Fibroblast of lung (primary cell): ENCODE measurements at regions not wholly inside any gene's neighbourhood (a gene's known extent, or its start where the extent isn't known, plus 50 kb on each side); places are given as distances from the start of the nearest gene placed in this dataset.

ENCODE experiments used
- DNase-seq, 2 donors: peaks; one replicate each; pipeline versions ENCODE4 v3.0.0 to v3.0.0-alpha.2; 2010; ENCODE audit warnings: low read depth in 2 of 2
- H2AFZ ChIP-seq: 2 replicates; pipeline ENCODE4 v1.5.1; 2012; ENCODE audit warnings: low read length, control low read depth, inconsistent platforms
- H3K27ac ChIP-seq: 2 replicates; pipeline ENCODE4 v1.5.1; 2011; ENCODE audit warnings: low read length, control low read depth; ENCODE audit not compliant: insufficient read depth
- H3K27me3 ChIP-seq: 2 replicates; pipeline ENCODE4 v1.5.1; 2011; ENCODE audit warnings: mild to moderate bottlenecking, low read length; ENCODE audit not compliant: control insufficient read depth, insufficient read depth
- H3K36me3 ChIP-seq: 2 replicates; pipeline ENCODE4 v1.5.1; 2011; ENCODE audit warnings: low read length; ENCODE audit not compliant: control insufficient read depth, insufficient read depth
- H3K4me1 ChIP-seq: 2 replicates; pipeline ENCODE4 v1.5.1; 2011; ENCODE audit warnings: low read length; ENCODE audit not compliant: control insufficient read depth, insufficient read depth; ENCODE audit errors: extremely low read depth
- H3K4me2 ChIP-seq: 2 replicates; pipeline ENCODE4 v1.5.1; 2011; ENCODE audit warnings: low read length, control low read depth; ENCODE audit not compliant: insufficient read depth; ENCODE audit errors: extremely low read depth
- H3K4me3 ChIP-seq, 4 experiments: fragments of 200-600 bp in 1 of 4; sonication (generic) in 1 of 4; replicated peaks in 1 of 4; 2 replicates each; pipeline ENCODE4 v1.5.1; 2011 to 2016; ENCODE audit warnings: low read length in 4 of 4, low read depth in 3 of 4, mild to moderate bottlenecking in 3 of 4, control low read depth in 2 of 4, inconsistent platforms in 1 of 4, mixed read lengths in 1 of 4; ENCODE audit not compliant: insufficient read depth in 1 of 4; ENCODE audit errors: control extremely low read depth in 1 of 4
- H3K79me2 ChIP-seq: 2 replicates; pipeline ENCODE4 v1.5.1; 2012; ENCODE audit warnings: mild to moderate bottlenecking, low read length, inconsistent platforms; ENCODE audit not compliant: control insufficient read depth, insufficient read depth
- H3K9ac ChIP-seq: 2 replicates; pipeline ENCODE4 v1.5.1; 2011; ENCODE audit warnings: mild to moderate bottlenecking, low read length, control low read depth; ENCODE audit not compliant: insufficient read depth
- H3K9me3 ChIP-seq: 2 replicates; pipeline ENCODE4 v1.5.1; 2012; ENCODE audit warnings: low read depth, low read length; ENCODE audit not compliant: control insufficient read depth, insufficient read depth
- H4K20me1 ChIP-seq: 2 replicates; pipeline ENCODE4 v1.5.1; 2011; ENCODE audit warnings: low read length; ENCODE audit not compliant: control insufficient read depth, insufficient read depth; ENCODE audit errors: extremely low read depth
- EZH2 ChIP-seq: IDR thresholded peaks from 2 replicates; pipeline ENCODE4 v1.5.1; 2012; ENCODE audit warnings: low read length, control low read depth, mild to moderate bottlenecking; ENCODE audit errors: missing control alignments
- TF ChIP-seq, protein P1 (sequence below), 2 donors: IDR thresholded peaks in 1 of 2; conservative IDR thresholded peaks in 1 of 2; 1 replicate in 1 of 2; 2 replicates in 1 of 2; pipeline ENCODE4 v1.5.1; 2011 to 2012; ENCODE audit warnings: low read length in 2 of 2, control low read depth in 1 of 2, inconsistent platforms in 1 of 2, low read depth in 1 of 2, mild to moderate bottlenecking in 1 of 2

DNA sequence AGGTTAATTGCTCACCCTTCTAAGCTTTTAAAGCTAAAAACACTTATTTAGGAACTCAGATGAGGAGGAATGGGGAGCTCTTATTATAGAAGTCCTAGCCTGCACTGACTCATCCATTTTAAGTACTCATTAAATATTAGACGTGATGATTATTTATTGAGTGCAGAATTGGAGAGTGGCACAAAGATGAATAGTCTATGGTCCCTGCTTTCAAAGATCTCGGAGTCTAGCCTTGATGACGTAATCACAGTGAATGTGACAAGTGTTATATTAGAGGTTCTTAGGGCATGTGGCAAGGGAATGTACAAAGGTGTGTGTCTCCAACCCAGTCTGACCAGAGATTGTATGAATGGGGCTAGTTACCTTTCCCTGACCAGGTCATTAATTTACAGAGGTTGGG lies 68.7 kb upstream of the CD83 start:
- DNase-seq, result no peak
- H3K4me1 ChIP-seq, result no peaks in the 10 kb centered on the region
- H3K9me3 ChIP-seq, result no peaks in the 10 kb centered on the region
- no peaks in the 10 kb centered on the region for H3K79me2 ChIP-seq
- no peak overlapping the region for H3K4me2 ChIP-seq
- no peak overlapping the region for H3K9ac ChIP-seq
- no peak overlapping the region for H2AFZ ChIP-seq
- H3K36me3 ChIP-seq, result no peaks in the 10 kb centered on the region
- no peak overlapping the region for H3K27ac ChIP-seq
- TF ChIP-seq, protein P1, sequence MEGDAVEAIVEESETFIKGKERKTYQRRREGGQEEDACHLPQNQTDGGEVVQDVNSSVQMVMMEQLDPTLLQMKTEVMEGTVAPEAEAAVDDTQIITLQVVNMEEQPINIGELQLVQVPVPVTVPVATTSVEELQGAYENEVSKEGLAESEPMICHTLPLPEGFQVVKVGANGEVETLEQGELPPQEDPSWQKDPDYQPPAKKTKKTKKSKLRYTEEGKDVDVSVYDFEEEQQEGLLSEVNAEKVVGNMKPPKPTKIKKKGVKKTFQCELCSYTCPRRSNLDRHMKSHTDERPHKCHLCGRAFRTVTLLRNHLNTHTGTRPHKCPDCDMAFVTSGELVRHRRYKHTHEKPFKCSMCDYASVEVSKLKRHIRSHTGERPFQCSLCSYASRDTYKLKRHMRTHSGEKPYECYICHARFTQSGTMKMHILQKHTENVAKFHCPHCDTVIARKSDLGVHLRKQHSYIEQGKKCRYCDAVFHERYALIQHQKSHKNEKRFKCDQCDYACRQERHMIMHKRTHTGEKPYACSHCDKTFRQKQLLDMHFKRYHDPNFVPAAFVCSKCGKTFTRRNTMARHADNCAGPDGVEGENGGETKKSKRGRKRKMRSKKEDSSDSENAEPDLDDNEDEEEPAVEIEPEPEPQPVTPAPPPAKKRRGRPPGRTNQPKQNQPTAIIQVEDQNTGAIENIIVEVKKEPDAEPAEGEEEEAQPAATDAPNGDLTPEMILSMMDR (conservative IDR thresholded peaks at IDR 0.05 in 1 of 2, IDR thresholded peaks at IDR 0.05 in 1 of 2; ENCODE audit: low read depth in 1 of 2, low read length in 2 of 2), result no peak
- no peak for TF ChIP-seq EZH2
- H3K27me3 ChIP-seq, result no peaks in the 10 kb centered on the region
- H3K4me3 ChIP-seq, result no peak overlapping the region
- H4K20me1 ChIP-seq, result no peaks in the 10 kb centered on the region

DNA sequence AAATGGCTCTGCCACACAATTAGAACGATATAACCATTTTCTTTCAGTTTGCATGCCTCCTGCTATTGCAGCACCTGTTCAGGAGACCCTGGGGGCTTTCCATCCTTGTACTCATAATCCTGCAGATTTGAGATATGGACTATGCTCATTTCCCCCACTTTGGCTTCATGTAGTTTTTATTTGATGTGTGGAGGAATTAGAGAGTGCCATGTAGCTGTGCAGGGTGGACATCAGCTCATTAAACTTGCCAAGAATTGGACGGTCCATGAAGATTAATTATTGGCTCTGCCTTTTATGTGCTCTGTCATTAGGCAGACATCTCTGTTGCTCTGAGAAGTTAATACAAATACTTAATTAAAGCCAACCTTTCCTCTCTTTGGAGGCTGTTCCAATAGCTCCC lies 66.2 kb upstream of the CD83 start:
- Histone ChIP-seq H3K27ac (no peak overlapping the region), H3K9me3 (no peaks in the 10 kb centered on the region), H3K36me3 (no peaks in the 10 kb centered on the region), H3K4me2 (no peak overlapping the region), H4K20me1 (no peaks in the 10 kb centered on the region), H3K27me3 (no peaks in the 10 kb centered on the region), H3K4me1 (no peaks in the 10 kb centered on the region), H3K79me2 (no peaks in the 10 kb centered on the region), H2AFZ (no peak overlapping the region), H3K4me3 (no peak overlapping the region), H3K9ac (no peak overlapping the region)
- TF ChIP-seq, protein P1 (conservative IDR thresholded peaks at IDR 0.05 in 1 of 2, IDR thresholded peaks at IDR 0.05 in 1 of 2; ENCODE audit: low read depth in 1 of 2, low read length in 2 of 2), result no peak
- TF ChIP-seq EZH2, result no peak
- no peak for DNase-seq

DNA sequence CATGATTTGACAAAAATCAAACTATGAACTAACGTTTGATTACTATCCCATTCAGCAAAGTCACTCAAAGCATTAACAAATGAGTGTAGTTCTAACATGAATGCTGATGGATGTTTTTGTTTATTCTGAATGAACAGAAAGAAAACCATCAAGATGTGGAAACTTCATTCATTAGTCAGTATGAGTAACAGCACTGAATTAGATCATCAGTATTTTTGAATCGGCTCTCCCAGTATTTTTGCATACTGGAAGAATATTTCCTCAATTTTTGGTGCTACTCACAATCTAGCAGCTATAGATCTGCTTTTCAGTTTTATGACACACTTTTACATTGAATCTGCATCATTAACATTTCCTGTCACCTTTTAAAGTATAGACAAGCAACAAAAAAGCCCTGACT lies 63.8 kb upstream of the CD83 start:
- TF ChIP-seq, protein P1 (conservative IDR thresholded peaks at IDR 0.05 in 1 of 2, IDR thresholded peaks at IDR 0.05 in 1 of 2; ENCODE audit: low read depth in 1 of 2, low read length in 2 of 2), result no peak
- TF ChIP-seq EZH2, result no peak

More for the DNA sequence above, 63.8 kb upstream of the CD83 start:
- Histone ChIP-seq H3K27ac (no peak overlapping the region), H4K20me1 (no peaks in the 10 kb centered on the region), H3K4me1 (no peaks in the 10 kb centered on the region), H3K79me2 (no peaks in the 10 kb centered on the region), H2AFZ (no peak overlapping the region), H3K4me2 (no peak overlapping the region), H3K36me3 (no peaks in the 10 kb centered on the region), H3K4me3 (no peak overlapping the region), H3K9me3 (no peaks in the 10 kb centered on the region), H3K9ac (no peak overlapping the region), H3K27me3 (no peaks in the 10 kb centered on the region)
- DNase-seq, result peak in 1 of 2 donors; percentile 33
